GM11168 (cell line): ENCODE measurements at regions not wholly inside any gene's neighbourhood (a gene's known extent, or its start where the extent isn't known, plus 50 kb on each side); places are given as distances from the start of the nearest gene placed in this dataset.
"Not testable (repeated sequence)": the region's sequence is repeated elsewhere in the genome, so short reads cannot be mapped to it uniquely, and the experiment has no call there.

Experiments
- in situ Hi-C: fragments of 300-500 bp; cut with MboI; formaldehyde crosslinking; loops from one replicate; pipeline ENCODE4 v1.12.0; 2022; ENCODE audit warnings: low sequenced_read_pairs; ENCODE audit not compliant: unreplicated experiment

GRCh38 chr4:64216741-64217140, 192.5 kb downstream of the TECRL start:
- in situ Hi-C loops: no loop called here

- in situ Hi-C loops: no loop called here
Measured at GRCh38 chr4:64205376-64205775, 203.9 kb downstream of the TECRL start.

GRCh38 chr4:64200001-64200555, 209.2 kb downstream of the TECRL start:
- in situ Hi-C loops: no loop called here

- in situ Hi-C loops: no loop called here
Measured at GRCh38 chr4:64195582-64195981, 213.7 kb downstream of the TECRL start.

GRCh38 chr4:64192731-64193412, 216.4 kb downstream of the TECRL start:
- in situ Hi-C loops: no loop called here

GRCh38 chr4:64174247-64174882, 234.9 kb downstream of the TECRL start:
- in situ Hi-C loops: loop anchor here (25.0 kb wide), 1 partner anchor 363 kb away; no protein-coding TSS in a partner anchor

- in situ Hi-C loops: loop anchor here (25.0 kb wide), 1 partner anchor 371 kb away; no protein-coding TSS in a partner anchor
Measured at GRCh38 chr4:64166365-64166764, 242.9 kb downstream of the TECRL start.

- in situ Hi-C loops: loop anchor here (25.0 kb wide), 1 partner anchor 379 kb away; no protein-coding TSS in a partner anchor
Measured at GRCh38 chr4:64158648-64159326, 250.5 kb downstream of the TECRL start.

GRCh38 chr4:64157397-64157796, 251.9 kb downstream of the TECRL start:
- in situ Hi-C loops: loop anchor here (25.0 kb wide), 1 partner anchor 380 kb away; no protein-coding TSS in a partner anchor

- in situ Hi-C loops: loop anchor here (25.0 kb wide), 1 partner anchor 381 kb away; no protein-coding TSS in a partner anchor
Measured at GRCh38 chr4:64156253-64156652, 253.0 kb downstream of the TECRL start.

GRCh38 chr4:64146030-64146429, 263.2 kb downstream of the TECRL start:
- in situ Hi-C loops: no loop called here

GRCh38 chr4:64144994-64145393, 264.3 kb downstream of the TECRL start:
- in situ Hi-C loops: no loop called here

GRCh38 chr4:64130907-64131306, 278.3 kb downstream of the TECRL start:
- in situ Hi-C loops: no loop called here

- in situ Hi-C loops: no loop called here
Measured at GRCh38 chr4:64125354-64125753, 283.9 kb downstream of the TECRL start.

- in situ Hi-C loops: no loop called here
Measured at GRCh38 chr4:64121803-64122202, 287.4 kb downstream of the TECRL start.

- in situ Hi-C loops: no loop called here
Measured at GRCh38 chr4:64105903-64106302, 303.3 kb downstream of the TECRL start.

- in situ Hi-C loops: no loop called here
Measured at GRCh38 chr4:64095398-64095797, 313.9 kb downstream of the TECRL start.

GRCh38 chr4:64079316-64079715, 329.9 kb downstream of the TECRL start:
- in situ Hi-C loops: no loop called here

GRCh38 chr4:64068096-64068495, 341.2 kb downstream of the TECRL start:
- in situ Hi-C loops: no loop called here

GRCh38 chr4:64062991-64063390, 346.3 kb downstream of the TECRL start:
- in situ Hi-C loops: no loop called here

GRCh38 chr4:64037033-64037432, 372.2 kb downstream of the TECRL start:
- in situ Hi-C loops: not testable (repeated sequence)
